Thyroid gland (tissue), 4 donors: ENCODE measurements at regions not wholly inside any gene's neighbourhood (a gene's known extent, or its start where the extent isn't known, plus 50 kb on each side); places are given as distances from the start of the nearest gene placed in this dataset.

Experiments used
- CTCF ChIP-seq, 6 experiments: fragments of 200-600 bp in 3 of 6; fragments of 450-650 bp in 3 of 6; sonication (generic) in 3 of 6; IDR thresholded peaks; one replicate each; pipeline ENCODE4 v1.5.1; 2016 to 2019; ENCODE audit warnings: antibody characterized with exemption in 6 of 6, mild to moderate bottlenecking in 2 of 6, inconsistent platforms in 1 of 6, moderate library complexity in 1 of 6
- POLR2A ChIP-seq, 2 donors: fragments of 450-650 bp; IDR thresholded peaks; one replicate each; pipeline ENCODE4 v1.6.1; 2017; ENCODE audit warnings: antibody characterized with exemption in 2 of 2, mild to moderate bottlenecking in 2 of 2, moderate library complexity in 1 of 2

- no peak for TF ChIP-seq CTCF (IDR thresholded peaks at IDR 0.05)
- TF ChIP-seq POLR2A (IDR thresholded peaks at IDR 0.05), result no peak
Observed at GRCh38 chr3:31346542-31346979, 186.2 kb upstream of the STT3B start.
